SH-SY5Y (cell line): ENCODE measurements at regions not wholly inside any gene's neighbourhood (a gene's known extent, or its start where the extent isn't known, plus 50 kb on each side); places are given as distances from the start of the nearest gene placed in this dataset.

Experiments used
- GATA2 ChIP-seq: IDR thresholded peaks from 2 replicates; pipeline ENCODE4 v1.6.1; 2011; ENCODE audit warnings: mild to moderate bottlenecking, low read depth, low read length
- GATA3 ChIP-seq: IDR thresholded peaks from 2 replicates; pipeline ENCODE4 v1.6.1; 2011; ENCODE audit warnings: low read depth, mild to moderate bottlenecking, low read length, moderate library complexity

DNA sequence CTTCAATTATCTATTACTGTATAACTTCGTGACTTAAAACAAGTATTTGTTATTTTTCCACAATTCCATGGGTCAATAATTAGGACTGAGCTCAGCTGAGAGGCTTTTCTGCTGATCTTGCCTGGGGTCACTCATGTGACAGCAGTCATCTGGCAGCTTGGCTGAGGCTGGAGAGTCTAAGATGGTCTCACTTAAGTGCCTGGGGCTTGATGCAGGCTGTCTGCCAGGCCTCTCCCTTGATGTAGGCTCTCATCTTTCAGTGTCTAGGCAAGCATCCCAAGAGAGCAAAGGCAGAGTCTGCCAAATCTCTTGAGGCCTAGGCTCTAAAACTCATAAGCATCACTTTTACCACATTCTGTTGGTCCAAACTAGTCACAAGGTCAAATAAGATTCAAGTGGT, 93.2 kb downstream of the NKX2-1 start:
- TF ChIP-seq GATA3: no peak
- no peak for TF ChIP-seq GATA2

DNA sequence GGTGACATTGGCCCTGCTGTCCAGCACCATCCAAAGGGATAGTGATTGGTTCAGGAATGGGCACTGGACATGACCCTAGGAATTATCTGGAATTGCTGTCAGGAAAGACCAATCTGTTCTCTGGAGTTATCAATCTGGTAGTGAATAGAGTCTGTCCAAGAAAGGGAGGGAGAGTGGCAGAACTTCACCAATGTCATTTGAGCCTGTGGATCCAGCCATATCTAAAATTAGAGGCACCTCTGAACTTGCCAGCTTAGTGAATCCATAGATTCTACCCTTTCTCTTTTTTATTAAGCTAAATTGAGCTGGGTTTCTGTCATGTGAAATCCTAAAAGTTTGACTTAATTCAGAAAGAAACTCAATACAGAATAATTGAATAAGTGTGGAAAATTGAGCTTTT, 93.9 kb downstream of the NKX2-1 start:
- no peak for TF ChIP-seq GATA2
- no peak for TF ChIP-seq GATA3

DNA sequence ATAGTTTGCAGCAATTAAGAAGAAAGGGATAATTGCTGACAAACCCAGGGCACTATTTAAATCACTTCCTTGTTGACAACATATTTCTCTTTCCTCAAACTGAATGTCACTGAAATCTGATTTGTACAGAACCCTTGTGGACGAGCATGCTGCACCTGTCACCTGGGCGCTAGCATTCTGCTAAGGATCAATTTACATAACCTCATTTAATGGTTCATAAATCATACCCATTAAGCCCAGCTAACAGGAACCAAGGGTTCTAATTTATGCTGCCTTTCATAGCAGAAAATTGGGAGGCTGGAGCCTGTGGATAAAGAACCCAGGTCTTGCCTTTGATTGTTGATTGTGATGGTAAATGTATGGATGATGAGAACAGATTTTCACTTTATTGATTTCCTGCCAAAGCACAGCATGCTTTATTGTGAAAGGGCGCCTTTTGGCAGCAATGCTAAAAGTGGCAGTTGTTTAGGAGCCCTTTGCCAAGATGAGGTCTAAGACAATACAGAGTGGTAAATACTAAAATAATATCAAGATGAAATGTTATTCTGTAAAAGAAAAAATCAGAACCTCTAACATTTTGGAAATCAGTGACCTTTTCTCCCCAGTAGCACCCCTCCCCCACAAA, 95.4 kb downstream of the NKX2-1 start:
- TF ChIP-seq GATA3 (no peak), GATA2 (no peak)

DNA sequence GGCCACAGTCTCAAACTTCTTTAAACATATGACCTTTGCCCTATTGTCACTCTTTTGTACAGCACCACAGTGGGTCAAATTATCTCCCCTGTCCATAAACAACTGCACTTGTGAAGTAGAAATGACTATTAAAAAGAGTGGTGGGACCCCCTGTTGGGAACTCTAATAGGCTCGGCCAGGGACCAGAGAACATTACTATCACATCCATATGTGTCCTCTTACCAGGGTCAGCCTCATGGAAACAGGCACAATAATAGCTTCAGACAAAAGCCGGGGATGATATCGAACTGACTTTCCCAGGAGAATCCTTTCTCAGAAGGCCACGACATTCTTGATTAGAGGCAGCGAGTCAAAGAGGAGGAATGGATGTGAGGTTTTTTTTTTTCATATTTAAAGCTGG, 96.6 kb downstream of the NKX2-1 start:
- TF ChIP-seq GATA3 (no peak), GATA2 (no peak)

DNA sequence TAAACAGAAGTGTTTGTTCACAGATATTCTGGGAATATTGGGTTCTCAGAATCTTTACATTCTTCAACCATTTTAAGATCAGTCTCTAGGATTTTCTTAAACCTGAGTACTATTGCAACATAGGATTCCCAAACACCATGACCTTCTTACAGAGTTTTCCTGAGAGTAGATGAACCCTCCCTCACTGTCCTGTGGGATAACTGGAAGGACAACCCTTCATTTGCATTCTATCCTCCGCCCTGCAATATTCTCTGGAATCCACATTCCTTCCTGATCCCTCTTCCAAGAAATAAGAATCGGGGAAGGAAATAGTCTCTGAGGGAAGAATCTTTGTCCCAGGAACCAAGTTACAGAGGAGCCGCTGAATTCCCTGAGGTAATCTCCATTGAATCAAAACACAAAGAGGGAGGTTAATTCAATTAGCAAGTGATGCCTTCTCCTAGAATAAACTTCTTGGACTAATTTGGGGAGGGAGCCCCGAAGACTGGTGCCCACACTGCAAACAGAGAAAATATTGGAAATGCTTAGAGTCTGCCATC, 99.8 kb upstream of the MBIP start:
- TF ChIP-seq GATA2: no peak
- no peak for TF ChIP-seq GATA3

DNA sequence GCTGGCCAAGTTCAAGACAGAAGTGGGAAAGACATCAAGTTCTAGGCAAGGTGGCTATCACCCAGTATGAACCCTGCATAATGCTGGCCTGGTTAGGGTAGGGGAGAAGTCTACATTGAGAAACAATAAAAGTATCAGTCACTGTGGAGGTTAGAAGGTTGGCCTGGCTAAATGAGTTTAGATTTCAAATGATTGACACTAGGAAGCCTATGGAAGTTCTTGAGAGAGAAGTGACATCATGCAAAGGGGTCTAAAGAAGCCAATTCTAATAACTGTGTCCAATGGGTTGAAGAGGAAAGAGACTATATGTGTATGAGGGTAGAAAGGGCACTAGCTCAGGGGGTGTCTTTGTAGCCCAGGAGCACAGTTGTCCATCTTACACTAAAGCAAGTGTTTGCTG, 98.5 kb upstream of the MBIP start:
- TF ChIP-seq GATA3: no peak
- TF ChIP-seq GATA2: no peak

DNA sequence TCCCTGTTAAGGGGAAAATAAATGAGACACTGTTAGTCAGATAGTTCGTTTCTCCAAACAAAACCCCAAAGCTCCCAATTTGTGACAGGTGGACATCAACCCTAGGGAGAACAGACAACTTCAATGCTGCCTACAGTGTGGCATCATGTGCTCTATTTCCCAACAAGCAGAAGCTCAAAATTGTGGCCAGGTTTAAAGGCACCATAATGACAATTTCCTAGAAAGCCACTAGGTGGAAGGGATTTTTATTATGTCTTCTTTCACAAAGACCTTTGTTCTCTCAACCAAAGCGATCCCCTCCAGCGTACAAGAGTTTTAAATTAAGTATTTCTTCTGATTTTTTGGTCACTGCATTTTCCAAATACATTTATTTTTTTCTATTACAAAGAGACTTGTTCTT, 88.0 kb upstream of the MBIP start:
- TF ChIP-seq GATA3 (no peak), GATA2 (no peak)

DNA sequence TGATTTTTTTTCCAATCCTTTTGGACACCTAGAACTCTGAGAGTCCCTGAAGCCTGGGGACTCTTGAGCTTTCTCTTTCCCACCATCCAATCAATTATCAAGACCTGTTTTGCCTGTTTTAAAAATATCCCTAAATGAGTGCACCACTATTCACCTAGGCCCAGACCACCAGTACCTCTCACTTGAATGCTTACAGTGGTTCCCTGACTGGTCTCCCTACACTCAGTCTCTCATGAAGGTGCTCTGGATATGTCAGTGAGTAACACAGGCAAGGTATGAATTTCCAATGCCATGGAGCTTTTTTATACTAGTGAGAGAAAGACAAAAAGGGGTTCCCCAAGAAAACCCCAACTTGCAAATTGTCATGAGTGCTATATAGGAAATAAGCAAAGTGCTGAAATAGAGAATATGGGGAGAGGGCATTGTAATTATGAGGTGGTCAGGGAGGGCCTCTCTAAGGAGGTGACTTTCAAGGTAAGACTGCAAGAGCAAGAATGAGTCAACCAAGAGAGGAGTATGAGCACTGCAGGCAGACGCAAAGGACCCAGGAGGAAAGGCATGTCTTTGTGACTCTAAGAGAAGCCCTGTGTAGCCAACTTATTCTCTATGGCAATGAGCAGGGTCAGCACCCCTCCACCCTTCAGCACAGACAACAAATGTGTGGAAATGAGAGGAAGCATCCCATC, 85.3 kb upstream of the MBIP start:
- TF ChIP-seq GATA2 (no peak), GATA3 (no peak)

DNA sequence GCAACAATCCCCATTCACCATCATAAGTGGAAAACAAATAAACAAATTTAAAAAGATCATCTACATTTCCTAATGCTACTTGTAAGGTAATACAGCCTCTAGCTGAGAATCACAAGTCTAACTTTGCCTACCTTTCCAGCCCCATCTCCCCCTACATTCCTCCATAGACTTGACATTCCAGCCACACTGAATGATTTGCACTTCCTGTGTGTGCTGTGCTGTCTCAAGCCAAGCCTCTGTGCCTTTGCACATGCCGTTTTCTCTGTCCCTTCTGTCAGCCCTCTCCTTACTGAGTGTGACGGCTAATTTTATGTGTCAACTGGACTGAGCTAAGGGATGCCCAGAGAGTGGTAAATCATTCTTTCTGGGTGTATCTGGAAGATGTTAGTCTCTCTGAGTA, 82.4 kb upstream of the MBIP start:
- TF ChIP-seq GATA2: no peak
- TF ChIP-seq GATA3: no peak

DNA sequence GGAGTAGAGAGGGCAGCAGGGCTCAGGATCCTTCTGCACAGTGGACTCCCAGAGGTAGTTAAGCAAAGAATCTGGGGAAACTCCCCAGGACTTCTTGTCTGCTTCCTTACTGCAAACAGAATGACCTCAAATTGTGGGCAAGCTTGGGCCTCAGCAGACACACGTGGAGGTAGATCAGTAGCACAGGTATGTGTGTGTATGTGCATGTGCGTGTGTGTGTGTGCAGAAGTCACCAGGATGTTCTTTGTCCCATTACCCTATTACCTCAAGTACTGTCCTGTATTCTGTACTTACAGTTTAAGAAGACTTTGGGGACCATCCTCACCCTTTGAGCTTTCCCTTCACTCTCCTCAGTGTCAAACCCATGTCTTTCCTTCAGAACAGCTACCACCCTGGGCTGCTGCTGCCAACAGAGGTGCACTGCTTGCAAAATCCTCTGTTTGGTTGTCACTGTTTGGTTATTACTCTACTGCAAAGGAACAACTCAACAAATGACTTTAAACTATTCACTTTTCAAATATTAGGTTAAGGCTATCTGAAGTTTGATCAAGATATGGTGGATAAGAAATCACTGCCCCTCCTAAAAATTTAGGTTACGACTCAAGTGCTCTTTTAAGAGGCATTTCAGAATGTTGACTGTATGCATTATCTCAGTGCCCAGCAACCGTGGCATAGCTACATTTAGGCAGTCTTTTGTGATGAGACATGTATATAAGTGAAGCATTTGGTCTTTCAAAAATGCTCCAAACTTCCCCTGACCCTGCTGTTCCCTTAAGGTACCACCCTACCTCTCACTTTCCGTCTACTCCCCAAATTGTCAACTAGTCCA, 78.2 kb upstream of the MBIP start:
- no peak for TF ChIP-seq GATA3
- no peak for TF ChIP-seq GATA2

DNA sequence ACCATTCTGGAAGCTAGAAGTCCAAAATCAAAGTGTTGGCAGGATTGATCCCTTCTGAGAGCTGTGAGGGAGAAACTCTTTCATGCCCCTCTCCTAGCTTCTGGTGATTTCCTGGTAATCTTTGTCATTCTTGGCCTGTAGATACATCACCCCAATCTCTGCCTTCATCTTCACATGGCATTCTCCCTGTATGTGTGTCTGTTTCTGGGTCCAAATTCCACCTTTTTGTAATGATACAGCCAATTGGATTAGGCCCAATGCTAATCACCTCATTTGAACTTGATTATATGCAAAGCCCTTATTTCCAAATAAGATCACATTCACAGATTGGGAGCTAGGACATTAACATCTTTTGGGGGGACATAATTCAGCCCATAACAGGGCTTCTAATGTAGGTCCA, 76.9 kb upstream of the MBIP start:
- TF ChIP-seq GATA3: no peak
- no peak for TF ChIP-seq GATA2

DNA sequence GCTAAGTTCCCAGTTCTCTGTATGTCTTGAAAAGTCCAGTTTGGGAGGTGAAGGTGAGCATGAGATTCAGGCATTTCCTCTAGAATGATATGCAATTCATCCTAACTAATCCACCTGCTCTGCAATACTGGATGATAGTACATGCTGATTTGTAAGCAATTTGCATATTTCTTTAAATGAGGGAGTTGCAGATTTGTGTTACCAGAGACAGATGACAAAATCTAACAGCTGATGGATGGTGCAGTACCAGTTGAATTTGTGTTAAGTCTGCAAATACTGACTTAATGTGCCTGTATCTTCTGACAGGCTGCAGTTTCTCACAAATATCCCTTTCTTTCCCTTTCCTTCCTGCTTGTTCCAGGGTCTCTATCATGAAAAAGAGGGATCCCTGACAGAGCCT, 76.4 kb upstream of the MBIP start:
- TF ChIP-seq GATA2 (no peak), GATA3 (no peak)

DNA sequence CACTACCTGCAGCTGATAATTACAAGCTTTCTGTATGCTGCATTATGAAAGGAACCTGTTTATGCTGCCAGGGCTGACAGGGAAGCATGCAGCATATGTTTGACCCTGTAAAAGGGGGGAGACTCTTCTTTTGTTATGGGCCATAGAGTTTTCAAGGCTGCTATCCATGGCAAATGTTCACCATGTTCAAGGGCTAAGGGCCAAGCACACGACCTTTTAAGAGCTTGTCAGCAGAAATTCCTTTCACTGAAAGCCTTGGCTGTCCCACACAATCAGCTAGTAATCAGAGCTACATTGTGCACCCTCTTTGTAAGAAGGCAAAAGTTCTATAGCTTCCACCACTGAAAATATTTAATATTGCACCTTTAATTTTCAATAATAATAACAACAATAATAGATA, 74.2 kb upstream of the MBIP start:
- TF ChIP-seq GATA3 (no peak), GATA2 (no peak)

DNA sequence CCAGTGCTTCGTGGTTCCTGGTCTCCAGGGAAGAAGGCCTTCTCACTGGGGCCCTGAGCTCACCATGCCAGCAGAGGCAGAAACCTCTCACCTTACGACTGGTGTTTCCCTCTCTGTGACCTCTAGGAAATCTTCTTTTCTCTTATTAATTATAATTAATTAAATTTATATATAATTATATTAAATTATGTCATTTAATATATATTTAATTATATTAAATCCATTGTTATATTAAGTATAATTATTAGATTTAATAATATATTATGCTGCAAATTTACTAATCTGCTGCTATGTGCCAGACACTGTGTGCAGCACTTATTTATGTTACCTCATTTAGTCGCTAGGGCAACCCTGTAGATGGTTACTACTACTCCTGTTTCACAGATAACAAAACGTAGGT, 70.3 kb upstream of the MBIP start:
- TF ChIP-seq GATA2: no peak
- no peak for TF ChIP-seq GATA3

DNA sequence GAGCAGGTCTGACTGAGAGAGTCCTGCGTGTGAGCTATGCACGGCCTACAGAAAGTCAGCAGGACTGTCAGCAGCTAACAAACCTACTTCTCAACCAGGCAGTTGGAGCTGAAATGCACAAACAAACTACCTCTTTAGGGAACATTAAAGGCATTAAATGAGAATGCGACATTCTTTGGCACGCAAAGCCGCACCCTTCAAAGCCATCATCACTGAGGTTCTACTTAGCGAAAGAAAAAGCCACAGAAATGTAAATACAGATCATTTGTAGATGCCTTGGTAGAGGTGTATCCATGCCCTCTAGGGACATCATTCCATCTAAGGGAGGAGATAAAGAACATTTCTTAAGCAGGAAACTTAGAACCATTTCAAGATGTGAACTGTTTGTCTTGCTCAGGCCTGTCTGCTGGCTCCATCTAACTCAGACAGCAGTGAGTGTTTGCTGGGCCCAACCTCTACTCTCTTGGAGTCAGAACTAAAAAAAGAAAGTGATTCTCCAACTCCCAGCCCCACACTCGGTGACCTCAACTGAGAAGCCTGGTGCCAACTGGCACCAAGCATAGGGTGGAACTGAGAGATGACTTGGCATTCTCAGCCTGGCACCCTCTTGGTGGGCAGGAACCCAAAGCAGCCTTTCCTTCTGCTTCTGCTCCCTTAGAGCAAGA, 63.5 kb upstream of the MBIP start:
- TF ChIP-seq GATA3 (no peak), GATA2 (no peak)
